SJSA1 (cell line): ENCODE measurements at regions not wholly inside any gene's neighbourhood (a gene's known extent, or its start where the extent isn't known, plus 50 kb on each side); places are given as distances from the start of the nearest gene placed in this dataset.
A peak's percentile ranks its signal among the peaks of the same experiment; 100 is the strongest.

Experiments
- DNase-seq, 2 experiments: peaks; one replicate each; pipeline ENCODE4 v3.0.0-alpha.2; 2015 to 2020; ENCODE audit warnings: low spot score in 2 of 2, low read depth in 1 of 2
- H3K27ac ChIP-seq: fragments of 250-450 bp; sonication (Bioruptor Pico); 2 replicates; pipeline ENCODE4 v1.5.1; 2020; ENCODE audit warnings: mild to moderate bottlenecking, moderate library complexity
- H3K27me3 ChIP-seq: fragments of 250-450 bp; sonication (Bioruptor Pico); replicated peaks from 2 replicates; pipeline ENCODE4 v1.5.1; 2020; ENCODE audit warnings: mild to moderate bottlenecking, moderate library complexity
- H3K36me3 ChIP-seq: fragments of 250-450 bp; sonication (Bioruptor Pico); 2 replicates; pipeline ENCODE4 v1.5.1; 2020; ENCODE audit warnings: mild to moderate bottlenecking
- H3K4me1 ChIP-seq: fragments of 250-450 bp; sonication (Bioruptor Pico); replicated peaks from 2 replicates; pipeline ENCODE4 v1.6.1; 2021; ENCODE audit warnings: mild to moderate bottlenecking
- H3K4me3 ChIP-seq: fragments of 250-450 bp; sonication (Bioruptor Pico); 2 replicates; pipeline ENCODE4 v1.5.1; 2020; ENCODE audit warnings: mild to moderate bottlenecking
- H3K9me3 ChIP-seq: fragments of 250-450 bp; sonication (Bioruptor Pico); replicated peaks from 2 replicates; pipeline ENCODE4 v1.5.1; 2020; ENCODE audit warnings: mild to moderate bottlenecking

DNA sequence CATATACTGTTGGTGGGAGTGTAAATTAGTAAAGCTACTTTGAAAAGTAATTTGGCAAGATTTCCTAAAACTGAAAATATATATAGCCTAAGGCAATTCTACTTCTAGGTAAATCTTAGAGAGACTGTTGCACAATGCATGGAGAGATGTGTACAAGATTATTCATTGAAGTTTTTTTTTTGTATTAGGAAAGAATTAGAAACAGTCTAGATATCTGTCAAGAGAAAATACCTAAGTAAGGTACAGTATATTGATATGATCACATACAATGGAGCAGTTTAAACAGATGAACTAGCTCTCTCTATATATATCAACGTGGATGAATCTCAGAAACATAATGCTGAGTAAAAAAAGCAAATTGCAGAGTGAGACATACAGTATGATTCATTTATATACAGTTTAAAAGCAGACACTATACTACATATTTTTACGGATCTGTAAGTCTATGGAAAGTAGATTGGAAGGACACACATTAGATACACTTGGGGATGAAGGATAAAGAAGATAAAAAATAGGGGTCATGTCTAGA, 59.3 kb upstream of the ACVR1 start:
- Histone ChIP-seq H3K27me3 (no peaks in the 10 kb centered on the region), H3K4me3 (no peak overlapping the region), H3K27ac (no peak overlapping the region), H3K36me3 (no peaks in the 10 kb centered on the region), H3K9me3 (no peaks in the 10 kb centered on the region), H3K4me1 (peaks cover 15% of the 10 kb centered on the region)
- DNase-seq = no peak

DNA sequence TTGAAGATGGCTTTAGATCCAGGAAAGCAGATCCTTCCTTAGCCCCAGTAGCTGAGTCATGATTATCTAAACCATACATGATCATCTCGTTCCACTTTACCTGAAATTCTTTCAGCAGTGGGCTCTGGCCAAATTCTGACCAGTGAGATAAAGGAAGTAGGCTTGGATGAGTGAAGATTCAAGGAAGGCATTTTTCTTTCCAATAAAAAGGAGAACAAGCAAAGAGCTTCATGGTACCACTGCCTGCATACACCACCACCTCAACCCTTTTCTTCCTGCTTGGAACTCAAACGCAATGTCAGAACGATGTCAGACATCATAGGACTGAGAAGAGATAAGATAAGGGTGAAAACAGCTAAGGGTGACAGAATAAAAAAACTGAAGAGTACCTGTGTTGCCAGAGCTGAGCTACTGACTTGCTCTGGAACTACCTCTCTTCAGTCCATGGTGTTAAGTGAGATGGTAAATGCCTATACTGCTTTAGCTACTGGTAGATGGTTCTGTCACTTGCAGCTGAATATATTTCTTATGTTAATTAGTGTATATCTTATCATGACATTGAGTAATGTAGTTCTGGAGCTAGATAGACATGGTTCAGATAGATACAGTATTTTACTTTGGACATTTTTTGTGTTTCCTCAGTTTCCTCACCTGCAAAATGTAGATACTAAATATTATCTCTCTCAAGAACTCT, 58.7 kb upstream of the ACVR1 start:
- peaks cover 15% of the 10 kb centered on the region for H3K4me1 ChIP-seq
- H3K27ac ChIP-seq = no peak overlapping the region
- DNase-seq = no peak
- no peak overlapping the region for H3K4me3 ChIP-seq
- no peaks in the 10 kb centered on the region for H3K27me3 ChIP-seq
- H3K9me3 ChIP-seq = no peaks in the 10 kb centered on the region
- no peaks in the 10 kb centered on the region for H3K36me3 ChIP-seq

DNA sequence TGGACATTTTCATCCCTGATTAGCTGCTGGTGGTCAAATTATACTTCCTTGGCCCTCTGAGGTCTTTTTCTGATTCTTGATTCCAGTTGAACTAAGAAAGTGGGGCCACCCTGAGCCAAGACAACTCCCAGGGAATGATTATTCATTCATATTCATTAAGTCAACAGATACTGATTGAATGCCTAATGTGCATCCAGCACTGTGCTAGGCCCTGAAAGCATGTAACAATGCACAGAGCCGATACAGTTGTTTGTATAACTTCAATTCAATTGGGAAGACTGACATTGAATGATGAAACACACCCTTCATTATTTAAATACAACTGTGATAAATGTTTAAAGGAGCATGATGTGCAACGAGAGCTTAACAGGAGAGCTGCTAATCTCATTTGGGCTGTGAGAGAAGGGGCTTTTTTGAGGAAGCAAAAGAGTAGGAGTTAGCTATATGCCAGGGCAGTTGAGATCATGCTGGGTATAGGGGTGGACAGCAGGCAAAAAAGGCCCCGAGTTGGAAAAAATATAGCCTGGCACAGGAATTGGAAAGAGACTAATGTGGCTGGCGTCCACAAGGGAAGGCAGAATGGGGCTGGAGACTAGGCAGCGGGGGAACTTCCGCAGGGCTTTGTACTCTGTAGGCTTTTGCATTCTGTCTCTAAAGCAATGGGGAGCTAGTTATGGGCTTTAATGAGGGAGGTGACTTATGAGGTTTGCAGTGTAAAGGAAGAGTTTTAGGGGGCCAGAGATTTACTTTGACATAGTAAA, 57.2 kb upstream of the ACVR1 start:
- Histone ChIP-seq H3K4me3 (no peak overlapping the region), H3K9me3 (no peaks in the 10 kb centered on the region; the same call in 1 of the 2 replicates), H3K4me1 (peaks cover 15% of the 10 kb centered on the region), H3K36me3 (no peaks in the 10 kb centered on the region), H3K27ac (no peak overlapping the region), H3K27me3 (no peaks in the 10 kb centered on the region)
- DNase-seq = no peak

DNA sequence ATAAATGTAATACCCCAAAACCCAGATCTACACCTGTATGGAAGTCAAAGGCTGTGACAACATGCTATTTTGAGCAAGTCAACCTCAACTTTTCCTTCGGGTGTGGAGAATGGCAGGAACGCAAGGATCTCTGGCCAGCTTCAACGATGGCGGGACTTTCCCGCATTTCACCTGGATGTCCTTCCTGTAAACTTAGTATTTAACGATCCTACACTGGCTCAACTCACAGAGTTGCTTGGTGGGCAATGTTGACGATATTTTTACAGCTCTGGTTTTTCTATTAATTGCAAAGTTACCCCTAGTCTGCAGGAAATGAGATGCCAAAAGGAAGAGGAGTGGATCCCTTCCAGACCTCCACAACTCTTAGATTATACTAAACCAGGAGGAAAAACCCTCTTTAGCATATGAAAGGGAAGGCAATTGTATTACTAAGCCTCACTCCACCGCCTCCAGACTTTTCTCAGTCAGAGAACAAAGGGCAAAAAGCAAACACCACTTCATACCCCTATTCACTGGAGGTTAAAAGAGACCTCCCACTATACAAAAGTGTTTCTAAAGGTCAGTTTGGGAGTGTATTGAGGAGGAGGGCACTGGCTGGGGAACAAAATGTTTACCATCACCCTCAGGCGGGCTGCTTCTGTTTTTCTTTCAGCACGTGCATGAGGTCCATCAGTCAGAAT, 56.5 kb upstream of the ACVR1 start:
- peak in 1 of 2 experiments; percentile 60 for DNase-seq
- H3K36me3 ChIP-seq = no peaks in the 10 kb centered on the region
- no peak overlapping the region for H3K4me3 ChIP-seq
- H3K4me1 ChIP-seq = peaks cover 15% of the 10 kb centered on the region
- H3K27me3 ChIP-seq = no peaks in the 10 kb centered on the region
- H3K9me3 ChIP-seq = no peaks in the 10 kb centered on the region; the same call in 1 of the 2 replicates
- H3K27ac ChIP-seq = no peak overlapping the region

DNA sequence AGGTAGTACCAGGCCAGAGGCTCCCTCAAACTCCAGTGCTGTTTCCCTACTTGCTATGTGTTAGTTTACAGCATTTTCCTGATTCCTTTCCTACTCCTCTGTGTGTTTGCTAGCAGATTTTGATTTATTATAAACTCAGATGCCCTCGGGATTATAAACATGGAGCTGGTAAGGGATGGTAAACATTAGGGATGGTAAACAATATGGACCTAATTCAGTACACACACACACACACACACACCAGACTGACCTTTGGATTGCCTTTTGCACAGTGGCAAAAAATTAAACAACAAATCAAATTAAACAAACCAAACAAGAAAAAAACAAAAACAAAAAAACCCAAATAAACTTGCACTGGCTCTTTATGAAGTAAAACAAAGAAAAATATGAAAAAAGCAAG, 55.4 kb upstream of the ACVR1 start:
- no peaks in the 10 kb centered on the region for H3K36me3 ChIP-seq
- H3K27me3 ChIP-seq = no peaks in the 10 kb centered on the region
- no peaks in the 10 kb centered on the region; the same call in 1 of the 2 replicates for H3K9me3 ChIP-seq
- peaks cover 15% of the 10 kb centered on the region for H3K4me1 ChIP-seq
- DNase-seq = no peak
- no peak overlapping the region for H3K4me3 ChIP-seq
- no peak overlapping the region for H3K27ac ChIP-seq

DNA sequence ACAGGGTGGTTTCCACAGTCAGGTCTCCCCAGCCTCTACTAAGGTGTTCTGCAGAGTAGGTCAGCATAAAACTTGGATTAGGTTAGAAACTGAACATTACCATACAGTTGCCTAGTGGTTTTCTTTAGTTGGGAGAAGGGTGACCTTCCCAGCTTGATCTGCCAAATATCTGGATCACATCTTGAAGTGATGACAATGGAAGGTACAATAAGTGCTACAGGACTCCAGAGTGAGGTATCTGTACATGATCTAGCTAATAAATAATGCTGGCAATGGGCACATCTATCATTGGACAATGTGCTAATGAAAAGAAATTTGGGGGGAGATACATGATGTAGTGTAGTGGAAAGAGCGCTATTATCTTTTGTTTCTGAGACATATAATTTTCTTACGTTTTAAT, 54.6 kb upstream of the ACVR1 start:
- H3K36me3 ChIP-seq = no peaks in the 10 kb centered on the region
- H3K27me3 ChIP-seq = no peaks in the 10 kb centered on the region
- DNase-seq = no peak
- H3K27ac ChIP-seq = no peak overlapping the region
- H3K4me1 ChIP-seq = peaks cover 15% of the 10 kb centered on the region
- no peak overlapping the region for H3K4me3 ChIP-seq
- no peaks in the 10 kb centered on the region; the same call in 1 of the 2 replicates for H3K9me3 ChIP-seq

DNA sequence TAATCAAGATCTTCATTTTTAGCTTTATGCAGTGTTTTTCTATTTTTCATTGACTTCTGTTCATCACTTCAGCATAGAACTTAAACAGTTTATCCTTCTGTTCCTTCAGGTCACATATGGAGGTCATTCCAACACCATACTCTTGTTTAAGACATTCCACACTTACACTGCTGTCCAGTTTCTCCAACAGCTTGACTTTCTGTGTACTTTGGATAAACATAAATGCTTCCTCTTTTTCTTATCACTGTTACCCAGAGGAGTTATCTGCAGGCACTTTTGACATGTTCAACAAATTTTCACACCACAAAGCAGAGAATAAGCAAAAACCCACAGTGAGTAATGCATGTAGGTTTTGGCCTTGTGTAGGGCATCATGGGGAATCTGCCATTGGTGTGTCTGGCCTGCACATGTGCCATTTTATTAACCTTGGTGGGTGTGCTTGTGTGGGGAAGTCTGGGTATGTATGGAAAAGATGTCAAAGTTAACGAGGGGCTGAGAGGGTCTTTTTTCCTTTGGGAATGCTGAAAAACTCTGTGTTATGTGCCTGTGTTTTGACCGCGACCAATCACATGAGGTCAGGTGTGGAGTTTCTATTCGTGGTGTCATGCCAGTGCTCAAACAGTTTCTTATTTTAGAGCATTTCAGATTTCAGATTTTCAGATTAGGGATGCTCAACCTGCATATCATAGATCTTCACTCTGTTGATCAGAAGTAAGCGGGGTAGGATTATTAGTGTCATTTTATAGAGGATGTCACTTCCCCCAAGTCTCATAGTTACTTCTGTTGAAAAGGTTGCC, 53.9 kb upstream of the ACVR1 start:
- Histone ChIP-seq H3K36me3 (no peaks in the 10 kb centered on the region), H3K4me3 (no peak overlapping the region), H3K9me3 (no peaks in the 10 kb centered on the region; the same call in 1 of the 2 replicates), H3K27ac (no peak overlapping the region), H3K4me1 (peaks cover 15% of the 10 kb centered on the region), H3K27me3 (no peaks in the 10 kb centered on the region)
- no peak for DNase-seq

DNA sequence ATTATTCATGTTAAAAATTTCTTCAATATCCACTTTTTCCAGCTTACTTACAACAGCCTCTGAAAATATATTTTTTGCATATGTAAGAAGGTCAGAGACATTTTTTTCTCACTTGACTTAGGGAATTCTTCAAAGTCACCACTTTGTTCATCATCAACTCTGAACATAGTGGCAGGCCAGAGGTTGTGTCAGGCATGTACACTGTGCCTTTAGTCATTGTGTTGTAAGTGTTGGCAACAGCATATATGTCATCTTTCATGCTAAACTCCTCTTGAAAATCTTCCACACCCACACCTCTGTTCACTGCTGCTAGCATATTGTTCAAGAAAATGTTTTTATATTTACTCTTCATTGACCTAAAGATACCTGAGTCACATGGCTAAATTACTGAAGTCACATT, 52.2 kb upstream of the ACVR1 start:
- no peaks in the 10 kb centered on the region; the same call in 1 of the 2 replicates for H3K9me3 ChIP-seq
- H3K27me3 ChIP-seq = no peaks in the 10 kb centered on the region
- H3K4me3 ChIP-seq = no peak overlapping the region
- H3K36me3 ChIP-seq = no peaks in the 10 kb centered on the region
- H3K4me1 ChIP-seq = peaks cover 25% of the 10 kb centered on the region
- H3K27ac ChIP-seq = no peak overlapping the region
- DNase-seq = no peak

DNA sequence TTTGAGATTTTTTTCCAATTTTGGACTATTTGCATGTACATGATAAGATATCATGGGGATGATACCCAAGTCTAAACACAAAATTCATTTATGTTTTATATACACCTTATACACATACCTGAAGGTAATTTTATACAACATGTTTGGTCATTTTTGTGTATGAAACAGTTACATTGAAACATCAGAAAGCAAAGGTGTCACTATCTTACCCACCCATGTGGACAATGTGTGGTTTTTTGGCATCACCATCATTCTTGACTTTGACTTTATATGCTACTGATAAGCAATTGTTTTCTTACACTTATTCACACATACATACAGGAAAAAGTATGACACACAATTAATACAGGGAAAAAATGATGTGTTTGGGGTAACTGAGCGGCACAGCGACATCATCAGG, 51.0 kb upstream of the ACVR1 start:
- Histone ChIP-seq H3K36me3 (no peaks in the 10 kb centered on the region), H3K27ac (no peak overlapping the region), H3K4me3 (no peak overlapping the region), H3K27me3 (no peaks in the 10 kb centered on the region), H3K4me1 (peaks cover 22% of the 10 kb centered on the region), H3K9me3 (no peaks in the 10 kb centered on the region; the same call in 1 of the 2 replicates)
- no peak for DNase-seq
